PFSK-1 (cell line): ENCODE measurements at regions not wholly inside any gene's neighbourhood (a gene's known extent, or its start where the extent isn't known, plus 50 kb on each side); places are given as distances from the start of the nearest gene placed in this dataset.

Source experiments
- FOXP2 ChIP-seq: optimal IDR thresholded peaks from 2 replicates; pipeline ENCODE3; 2011; ENCODE audit warnings: borderline replicate concordance, control low read depth, inconsistent platforms; ENCODE audit not compliant: insufficient read depth; ENCODE audit errors: extremely low read length, extremely low read depth
- POLR2AphosphoS5 ChIP-seq: IDR thresholded peaks from 2 replicates; pipeline ENCODE4 v1.6.1; 2012; ENCODE audit warnings: low read depth, mild to moderate bottlenecking, control low read depth, low read length, moderate library complexity
- REST ChIP-seq, 2 experiments: IDR thresholded peaks; 2 replicates each; pipeline versions ENCODE4 v1.6.1 to v1.8.0; 2011 to 2012; ENCODE audit warnings: low read depth in 2 of 2, low read length in 2 of 2, control low read depth in 1 of 2, inconsistent platforms in 1 of 2, mild to moderate bottlenecking in 1 of 2, moderate library complexity in 1 of 2; ENCODE audit not compliant: insufficient read depth in 1 of 2
- SIN3A ChIP-seq: IDR thresholded peaks from 2 replicates; pipeline ENCODE4 v1.6.1; 2012; ENCODE audit warnings: mild to moderate bottlenecking, low read length, moderate library complexity, borderline replicate concordance; ENCODE audit not compliant: insufficient read depth
- TAF1 ChIP-seq: IDR thresholded peaks from 2 replicates; pipeline ENCODE4 v1.6.1; 2012; ENCODE audit warnings: low read length, control low read depth, borderline replicate concordance; ENCODE audit not compliant: insufficient read depth

GRCh38 chr2:797993-798392 is 120.8 kb upstream of the TMEM18 start:
- TF ChIP-seq REST (IDR thresholded peaks at IDR 0.05; ENCODE audit: insufficient read depth in 1 of 2, low read depth in 2 of 2, low read length in 2 of 2) = no peak
- no peak for TF ChIP-seq FOXP2
- TF ChIP-seq POLR2AphosphoS5 = no peak
- TF ChIP-seq TAF1 = no peak
- TF ChIP-seq SIN3A = no peak

- TF ChIP-seq FOXP2 (no peak), POLR2AphosphoS5 (no peak), REST (IDR thresholded peaks at IDR 0.05; ENCODE audit: insufficient read depth in 1 of 2, low read depth in 2 of 2, low read length in 2 of 2) (no peak), SIN3A (no peak), TAF1 (no peak)
Measured at GRCh38 chr2:797556-797955, 120.3 kb upstream of the TMEM18 start.

- no peak for TF ChIP-seq POLR2AphosphoS5
- TF ChIP-seq REST (IDR thresholded peaks at IDR 0.05; ENCODE audit: insufficient read depth in 1 of 2, low read depth in 2 of 2, low read length in 2 of 2) = no peak
- TF ChIP-seq FOXP2 = no peak
- TF ChIP-seq TAF1 = no peak
- no peak for TF ChIP-seq SIN3A
Measured at GRCh38 chr2:796141-796985, 119.2 kb upstream of the TMEM18 start.

GRCh38 chr2:795531-796041 is 118.4 kb upstream of the TMEM18 start:
- TF ChIP-seq POLR2AphosphoS5 = no peak
- TF ChIP-seq TAF1 = no peak
- no peak for TF ChIP-seq FOXP2
- no peak for TF ChIP-seq REST (IDR thresholded peaks at IDR 0.05; ENCODE audit: insufficient read depth in 1 of 2, low read depth in 2 of 2, low read length in 2 of 2)
- no peak for TF ChIP-seq SIN3A
